Activated CD8-positive, alpha-beta T cell treated with anti-CD3 and anti-CD28 coated beads for 36 hours (primary cell): ENCODE measurements at regions not wholly inside any gene's neighbourhood (a gene's known extent, or its start where the extent isn't known, plus 50 kb on each side); places are given as distances from the start of the nearest gene placed in this dataset.

Experiments used
- ATAC-seq: fragments of 200-7000 bp; cut with Tn5 transposase; one replicate; pipeline ENCODE4 v1.10.0; 2021; ENCODE audit warnings: mild to moderate bottlenecking, moderate library complexity
- CTCF ChIA-PET: fragments of 350-600 bp; sonication (Branson Sonifier 250); formaldehyde crosslinking; loops from one replicate; lab custom pipeline; 2021; ENCODE audit warnings: antibody characterized with exemption; lab: Charles Lee
- POLR2A ChIA-PET: fragments of 350-600 bp; sonication (Branson Sonifier 250); formaldehyde crosslinking; loops from one replicate; lab custom pipeline; 2021; ENCODE audit warnings: antibody characterized with exemption; lab: Charles Lee
- DNase-seq: peaks from one replicate; pipeline ENCODE4 v3.0.0-alpha.2; 2020
- H3K27ac Mint-ChIP-seq: one replicate; pipeline ENCODE4 v1.8.0; 2021; ENCODE audit warnings: mild to moderate bottlenecking, mixed read lengths
- H3K27me3 Mint-ChIP-seq: one replicate; pipeline ENCODE4 v1.8.0; 2021; ENCODE audit warnings: mixed read lengths
- H3K36me3 Mint-ChIP-seq: one replicate; pipeline ENCODE4 v1.8.0; 2021; ENCODE audit warnings: low read depth, mixed read lengths
- H3K4me1 Mint-ChIP-seq: one replicate; pipeline ENCODE4 v1.8.0; 2021; ENCODE audit warnings: low read depth, mixed read lengths
- H3K4me3 Mint-ChIP-seq: one replicate; pipeline ENCODE4 v1.8.0; 2021; ENCODE audit warnings: mild to moderate bottlenecking, moderate library complexity, mixed read lengths
- H3K9me3 Mint-ChIP-seq: one replicate; pipeline ENCODE4 v1.8.0; 2021; ENCODE audit warnings: mixed read lengths
- intact Hi-C: fragments of 100-400 bp; cut with micrococcal nuclease; formaldehyde crosslinking; loops from one replicate; pipeline ENCODE4 v1.10.0; 2022
- TF ChIP-seq, protein P1 (sequence below): fragments of 200-600 bp; IDR thresholded peaks from one replicate; pipeline ENCODE4 v1.8.0; 2022; ENCODE audit warnings: antibody characterized with exemption, mild to moderate bottlenecking

DNA sequence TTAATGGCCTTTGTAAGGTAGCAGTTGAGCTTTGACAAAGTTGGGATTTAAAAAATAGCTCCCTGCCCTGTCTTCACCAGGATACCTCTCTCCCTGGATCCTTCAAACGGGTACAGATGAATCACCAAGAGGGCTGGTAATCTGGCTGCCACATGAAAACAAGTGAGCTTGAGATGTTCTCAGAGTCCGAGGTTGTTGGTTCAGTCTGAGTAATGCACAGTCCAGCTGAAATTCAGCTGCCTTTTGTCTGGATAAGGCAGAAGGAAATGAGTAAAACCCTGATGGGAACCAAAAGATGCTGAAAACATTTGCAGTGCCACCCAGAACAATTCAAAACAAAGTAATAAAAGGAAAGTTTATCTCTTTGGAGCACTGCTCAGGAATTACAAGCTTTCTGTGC, 86.8 kb downstream of the GJA1 start:
- ChIA-PET POLR2A (no interaction called here), CTCF (interaction anchor here (0.6 to 1.1 kb wide), 2 partner anchors 189 to 327 kb away, joined by 3 to 4 read pairs; no protein-coding TSS in a partner anchor)
- intact Hi-C loops = no loop called here
- no peaks in the 10 kb centered on the region for H3K4me1 Mint-ChIP-seq
- H3K4me3 Mint-ChIP-seq = no peak overlapping the region
- H3K9me3 Mint-ChIP-seq = no peaks in the 10 kb centered on the region
- H3K27ac Mint-ChIP-seq = no peak overlapping the region
- no peaks in the 10 kb centered on the region for H3K36me3 Mint-ChIP-seq
- ATAC-seq (no peak), DNase-seq (no peak)
- TF ChIP-seq, protein P1, sequence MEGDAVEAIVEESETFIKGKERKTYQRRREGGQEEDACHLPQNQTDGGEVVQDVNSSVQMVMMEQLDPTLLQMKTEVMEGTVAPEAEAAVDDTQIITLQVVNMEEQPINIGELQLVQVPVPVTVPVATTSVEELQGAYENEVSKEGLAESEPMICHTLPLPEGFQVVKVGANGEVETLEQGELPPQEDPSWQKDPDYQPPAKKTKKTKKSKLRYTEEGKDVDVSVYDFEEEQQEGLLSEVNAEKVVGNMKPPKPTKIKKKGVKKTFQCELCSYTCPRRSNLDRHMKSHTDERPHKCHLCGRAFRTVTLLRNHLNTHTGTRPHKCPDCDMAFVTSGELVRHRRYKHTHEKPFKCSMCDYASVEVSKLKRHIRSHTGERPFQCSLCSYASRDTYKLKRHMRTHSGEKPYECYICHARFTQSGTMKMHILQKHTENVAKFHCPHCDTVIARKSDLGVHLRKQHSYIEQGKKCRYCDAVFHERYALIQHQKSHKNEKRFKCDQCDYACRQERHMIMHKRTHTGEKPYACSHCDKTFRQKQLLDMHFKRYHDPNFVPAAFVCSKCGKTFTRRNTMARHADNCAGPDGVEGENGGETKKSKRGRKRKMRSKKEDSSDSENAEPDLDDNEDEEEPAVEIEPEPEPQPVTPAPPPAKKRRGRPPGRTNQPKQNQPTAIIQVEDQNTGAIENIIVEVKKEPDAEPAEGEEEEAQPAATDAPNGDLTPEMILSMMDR = no peak
- no peaks in the 10 kb centered on the region for H3K27me3 Mint-ChIP-seq

DNA sequence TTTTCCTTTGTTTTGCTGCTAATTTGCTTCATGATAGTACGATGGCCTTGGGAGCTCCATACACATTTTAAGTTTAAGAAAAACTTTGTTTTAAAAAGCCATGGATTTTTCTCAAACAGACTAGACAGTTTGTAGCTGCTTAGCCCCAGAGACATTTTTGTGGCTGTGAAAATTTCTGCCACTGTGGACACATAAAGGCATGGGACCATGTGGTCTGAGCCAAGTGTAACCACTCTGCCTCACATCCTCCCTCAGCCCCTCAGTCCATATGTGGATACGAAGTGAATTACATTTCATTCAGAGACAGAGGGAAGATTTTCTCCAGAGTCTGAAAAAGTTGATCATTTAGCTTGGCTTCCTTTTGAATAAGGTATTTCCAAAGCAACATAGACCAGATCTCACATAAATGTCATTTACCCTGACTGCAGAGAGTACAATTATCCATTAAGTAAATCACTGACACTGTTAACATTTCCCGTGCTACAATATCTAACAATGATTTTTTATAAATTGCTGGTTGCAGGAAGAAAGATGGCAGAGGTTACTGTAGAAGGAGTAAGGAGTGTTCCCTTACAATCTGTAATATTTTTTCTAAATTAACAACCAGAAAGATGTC, 87.4 kb downstream of the GJA1 start:
- no peaks in the 10 kb centered on the region for H3K27me3 Mint-ChIP-seq
- H3K4me1 Mint-ChIP-seq = no peaks in the 10 kb centered on the region
- no peaks in the 10 kb centered on the region for H3K36me3 Mint-ChIP-seq
- intact Hi-C loops = no loop called here
- no peaks in the 10 kb centered on the region for H3K9me3 Mint-ChIP-seq
- no peak overlapping the region for H3K4me3 Mint-ChIP-seq
- POLR2A ChIA-PET = no interaction called here
- no peak overlapping the region for H3K27ac Mint-ChIP-seq
- ATAC-seq (no peak), DNase-seq (no peak)
- CTCF ChIA-PET = interaction anchor here (1.1 to 1.2 kb wide), 2 partner anchors 327 kb away, joined by 3 to 4 read pairs; no protein-coding TSS in a partner anchor
- TF ChIP-seq, protein P1 = no peak

DNA sequence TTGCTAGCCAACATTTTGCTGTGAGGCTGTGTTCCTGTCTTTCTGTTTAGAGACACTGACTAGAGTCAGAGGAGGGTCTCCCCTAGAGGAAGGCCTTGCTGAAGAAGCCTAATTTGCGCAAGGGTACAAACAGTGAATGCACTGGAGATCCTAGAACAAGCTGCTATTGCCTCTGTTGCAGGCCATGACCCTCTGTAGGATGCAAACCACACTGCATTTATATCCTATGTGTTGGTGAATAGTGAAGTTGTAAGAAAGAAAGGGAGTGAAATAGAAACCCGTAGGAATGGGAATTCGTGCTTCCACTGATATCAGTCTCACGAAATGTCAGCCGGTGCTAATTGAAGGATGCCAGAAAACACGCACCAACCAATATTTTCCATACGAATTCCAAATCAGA, 88.2 kb downstream of the GJA1 start:
- Mint-ChIP-seq H3K4me1 (no peaks in the 10 kb centered on the region), H3K9me3 (no peaks in the 10 kb centered on the region), H3K36me3 (no peaks in the 10 kb centered on the region), H3K27ac (no peak overlapping the region), H3K4me3 (no peak overlapping the region), H3K27me3 (no peaks in the 10 kb centered on the region)
- ChIA-PET CTCF (interaction anchor here (1.2 to 1.3 kb wide), 2 partner anchors 10 to 326 kb away, joined by 3 to 4 read pairs; no protein-coding TSS in a partner anchor), POLR2A (no interaction called here)
- DNase-seq (no peak), ATAC-seq (no peak)
- TF ChIP-seq, protein P1 = no peak
- intact Hi-C loops = no loop called here

DNA sequence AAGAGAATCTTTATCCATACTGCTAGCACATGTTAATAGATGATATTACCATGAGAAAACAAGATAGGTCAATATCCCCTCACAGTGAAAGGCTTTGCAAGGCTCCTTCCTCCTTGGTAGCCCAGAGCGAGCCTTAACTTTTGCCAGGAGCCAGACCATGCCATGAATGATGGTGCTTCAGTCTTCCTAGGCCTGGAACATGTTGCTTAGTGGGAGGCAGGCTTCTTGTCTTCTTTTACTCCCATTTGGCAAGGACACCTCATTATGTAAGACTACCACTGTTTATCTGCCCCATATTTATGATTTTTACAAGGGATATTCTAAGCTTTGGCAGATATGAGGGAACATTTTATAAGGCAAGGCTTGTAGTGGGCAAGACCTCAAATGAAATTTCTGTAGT, 90.8 kb downstream of the GJA1 start:
- ChIA-PET CTCF (no interaction called here), POLR2A (no interaction called here)
- DNase-seq (no peak), ATAC-seq (no peak)
- Mint-ChIP-seq H3K27me3 (no peaks in the 10 kb centered on the region), H3K27ac (no peak overlapping the region), H3K4me1 (no peaks in the 10 kb centered on the region), H3K4me3 (no peak overlapping the region), H3K9me3 (no peaks in the 10 kb centered on the region), H3K36me3 (no peaks in the 10 kb centered on the region)
- TF ChIP-seq, protein P1 = no peak
- intact Hi-C loops = no loop called here

GRCh38 chr6:121531658-121532169, 96.3 kb downstream of the GJA1 start:
- Mint-ChIP-seq H3K4me1 (no peaks in the 10 kb centered on the region), H3K9me3 (peaks cover 1% of the 10 kb centered on the region), H3K4me3 (no peak overlapping the region), H3K27ac (no peak overlapping the region), H3K36me3 (no peaks in the 10 kb centered on the region), H3K27me3 (no peaks in the 10 kb centered on the region)
- POLR2A ChIA-PET = no interaction called here
- CTCF ChIA-PET = no interaction called here
- intact Hi-C loops = no loop called here
- DNase-seq (no peak), ATAC-seq (no peak)
- TF ChIP-seq, protein P1 = no peak
